ENCODE measurements at regions not wholly inside any gene's neighbourhood (a gene's known extent, or its start where the extent isn't known, plus 50 kb on each side); places are given as distances from the start of the nearest gene placed in this dataset.
"Not testable (repeated sequence)": the region's sequence is repeated elsewhere in the genome, so short reads cannot be mapped to it uniquely, and the experiment has no call there.

DNA sequence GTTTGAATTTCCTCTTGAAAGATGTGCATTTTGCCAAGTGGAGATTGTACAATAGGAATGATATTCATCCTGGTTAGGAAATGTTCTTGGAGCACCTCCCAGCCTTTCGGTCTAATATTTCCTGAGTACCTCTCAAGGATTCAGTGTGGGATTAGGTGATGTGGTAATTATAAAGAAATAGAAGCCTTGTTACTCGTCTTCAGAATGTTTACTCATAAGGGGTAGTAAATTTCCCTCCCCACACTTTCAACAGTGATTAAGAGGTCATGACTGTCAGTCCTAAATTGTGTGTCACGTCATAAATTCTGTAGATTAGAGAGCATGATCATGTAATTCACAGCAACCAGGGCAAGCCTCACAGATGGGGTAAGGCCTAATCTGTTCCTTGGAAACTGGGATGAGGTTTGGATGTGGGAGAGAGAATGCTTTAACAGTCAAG lies 633.1 kb upstream of the TBL1XR1 start:
- DNase-seq: no peak

DNA sequence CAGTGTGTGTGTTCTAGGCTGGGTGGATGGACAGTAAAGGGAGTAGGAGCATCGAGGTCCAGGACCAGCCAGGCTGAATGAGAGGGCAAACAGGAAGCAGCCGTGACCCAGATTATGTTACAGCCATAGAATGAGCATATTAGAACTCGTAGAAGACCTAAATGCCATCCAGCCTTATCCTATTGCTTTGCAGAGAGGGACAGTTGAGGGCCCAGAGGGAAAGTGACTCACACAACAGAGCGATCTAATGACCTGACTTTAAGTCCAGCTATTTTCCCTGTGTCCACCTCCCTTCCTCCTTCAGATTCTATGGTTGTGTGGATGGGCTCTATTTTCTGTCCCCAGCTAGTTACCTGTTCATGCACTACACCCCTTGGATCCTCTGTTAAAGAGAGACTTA lies 634.1 kb upstream of the TBL1XR1 start:
- no peak for DNase-seq

DNA sequence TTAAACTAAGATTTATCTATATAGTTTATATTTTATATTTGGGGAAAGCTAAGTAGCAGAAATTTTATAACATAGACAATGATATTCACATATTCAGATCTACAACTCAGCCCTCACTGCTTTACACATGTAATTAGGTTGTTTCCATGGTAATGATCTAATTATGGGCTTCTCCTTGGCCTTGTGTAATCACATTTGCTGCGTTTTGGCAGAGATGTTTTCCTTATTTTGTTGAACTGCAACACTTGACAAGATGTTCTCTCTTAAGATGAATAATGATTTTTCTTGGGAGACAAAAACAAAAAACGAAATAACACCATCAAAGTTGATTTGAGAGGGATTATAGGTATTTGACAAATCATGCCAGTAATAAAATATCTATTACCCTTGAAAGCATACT lies 635.6 kb upstream of the TBL1XR1 start:
- DNase-seq: no peak

DNA sequence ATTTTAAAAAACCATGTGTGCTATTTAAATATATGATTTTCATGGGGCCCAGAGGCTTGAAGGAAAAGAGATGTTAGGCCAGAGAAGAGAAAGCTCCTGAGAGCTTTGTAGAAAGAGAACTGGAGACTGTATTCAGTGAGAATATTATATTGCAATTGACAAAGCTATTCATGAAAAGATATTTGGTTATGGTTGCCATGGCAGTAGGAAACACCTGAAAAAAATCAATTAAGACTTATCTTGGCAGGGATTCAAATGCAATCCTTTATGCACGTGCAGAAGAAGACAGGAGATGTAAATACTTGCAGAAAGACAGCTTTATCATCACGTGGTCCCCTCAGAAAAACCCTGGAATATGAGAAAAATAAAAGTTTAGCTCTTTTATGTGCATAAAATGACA lies 636.0 kb upstream of the TBL1XR1 start:
- DNase-seq: no peak

DNA sequence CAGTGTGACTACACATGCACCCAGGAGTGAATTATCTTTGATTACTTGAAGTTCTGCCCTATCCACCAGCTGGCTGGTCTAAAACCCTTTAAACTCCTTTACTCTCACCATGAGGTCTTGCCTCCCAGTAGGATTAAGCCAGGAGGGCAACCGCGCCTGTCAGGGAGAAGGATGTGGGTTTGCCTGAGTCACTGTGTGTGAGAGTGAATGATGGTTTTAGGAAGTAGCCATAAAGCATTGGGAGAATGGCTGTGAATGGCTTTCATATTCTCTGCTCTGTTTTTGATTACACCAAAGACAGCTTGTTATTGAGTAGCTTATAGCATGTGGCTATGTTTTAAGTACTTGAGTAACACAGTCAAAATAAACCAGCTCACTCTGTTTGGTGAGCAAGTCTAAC lies 637.7 kb upstream of the TBL1XR1 start:
- DNase-seq: peak; percentile 48 to 61

DNA sequence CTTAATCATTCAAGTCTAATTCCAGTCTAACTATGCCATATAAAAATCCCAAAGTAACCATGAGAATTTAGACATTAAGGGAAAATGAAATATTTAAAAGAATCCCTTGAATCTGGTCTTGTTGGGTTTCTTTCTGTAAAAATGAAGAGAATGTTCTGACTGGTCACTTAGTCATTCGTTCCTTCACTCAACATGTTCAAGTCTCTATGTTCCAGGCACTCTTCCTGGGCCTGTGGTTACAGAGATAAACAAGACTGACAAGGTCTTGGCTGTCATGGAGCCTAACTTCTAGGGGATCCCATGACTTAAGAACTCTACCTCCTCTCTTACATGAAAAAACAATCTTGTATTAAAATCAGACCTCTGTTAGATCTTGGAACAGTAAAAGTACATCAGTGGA lies 638.6 kb upstream of the TBL1XR1 start:
- DNase-seq: no peak

DNA sequence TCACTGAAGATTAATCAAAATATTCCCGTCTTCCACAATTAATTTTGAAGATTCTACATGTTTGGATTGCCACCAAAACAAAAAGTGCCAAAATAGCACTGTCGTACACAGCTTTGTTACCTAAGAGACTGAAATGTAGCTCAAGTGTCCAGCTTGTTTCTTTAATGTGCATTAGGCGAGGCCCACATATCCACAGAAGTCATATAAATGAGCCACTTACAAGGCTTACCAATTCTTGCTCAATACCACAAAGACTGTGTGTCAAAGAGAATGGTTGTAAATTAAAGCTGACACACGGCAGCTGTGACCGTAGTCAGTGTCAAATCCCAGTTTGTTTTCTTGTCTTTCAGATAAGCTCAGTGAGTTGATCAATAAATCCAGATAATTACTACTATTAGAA lies 639.4 kb upstream of the TBL1XR1 start:
- no peak for DNase-seq

DNA sequence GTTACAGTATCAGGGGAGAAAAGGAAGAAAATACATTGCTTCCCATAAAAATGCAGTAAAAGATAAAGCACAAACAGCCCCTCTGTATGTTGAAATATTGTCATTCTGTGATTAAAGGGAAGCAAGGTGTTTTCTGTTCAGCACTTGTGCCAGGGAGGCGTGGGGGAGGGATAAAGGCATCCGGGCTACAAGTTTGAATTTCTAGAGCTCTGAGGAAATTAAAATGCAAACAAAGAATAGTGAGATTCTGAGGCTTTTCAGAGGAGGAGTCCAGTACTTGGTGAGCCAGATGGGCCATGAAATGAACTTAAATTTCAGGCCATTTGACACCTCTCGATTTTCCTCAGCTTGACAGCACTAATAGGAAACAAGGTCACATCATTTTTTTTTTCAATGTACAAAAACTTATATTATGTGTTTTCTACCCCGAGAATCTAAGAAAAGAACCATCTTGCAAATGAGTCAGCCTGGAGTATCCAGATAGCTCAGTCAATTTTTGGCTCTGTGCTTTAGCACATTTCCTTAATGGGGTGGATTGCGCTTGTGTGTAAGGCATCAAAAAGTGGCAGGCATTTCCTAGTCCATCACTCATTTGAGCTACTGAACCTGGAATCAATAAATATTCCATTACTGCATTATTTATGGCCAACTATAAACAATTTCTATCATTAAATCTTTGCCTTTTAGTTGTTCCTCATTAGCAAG lies 640.8 kb upstream of the TBL1XR1 start:
- DNase-seq: no peak

DNA sequence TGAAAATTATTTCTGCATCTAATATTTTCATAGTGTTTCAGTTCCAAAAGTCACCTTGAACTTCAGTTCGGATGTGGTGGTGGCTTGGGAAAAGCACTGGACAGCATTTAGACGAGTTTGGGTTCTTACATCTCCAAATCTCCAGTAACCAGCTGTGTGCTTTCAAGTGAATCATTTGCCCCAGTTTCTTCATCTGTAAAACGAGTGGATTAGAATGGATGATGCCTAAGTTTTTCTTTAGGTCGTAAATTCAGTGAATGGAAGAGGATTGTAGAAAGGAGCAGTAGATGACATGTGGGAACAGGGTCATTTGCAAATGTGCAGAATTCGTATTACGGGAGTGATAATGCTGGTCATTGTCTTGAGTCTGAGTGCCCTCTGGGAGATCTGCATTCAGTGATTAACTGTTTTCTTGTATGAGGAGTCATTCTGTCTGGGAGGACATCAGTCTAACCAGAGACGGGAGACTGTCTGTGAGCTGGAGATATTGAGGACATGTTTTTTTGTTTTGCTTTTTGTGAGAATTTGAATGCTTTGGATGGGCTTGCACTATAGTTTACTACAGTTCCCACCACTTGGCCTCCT lies 641.6 kb upstream of the TBL1XR1 start:
- no peak for DNase-seq

DNA sequence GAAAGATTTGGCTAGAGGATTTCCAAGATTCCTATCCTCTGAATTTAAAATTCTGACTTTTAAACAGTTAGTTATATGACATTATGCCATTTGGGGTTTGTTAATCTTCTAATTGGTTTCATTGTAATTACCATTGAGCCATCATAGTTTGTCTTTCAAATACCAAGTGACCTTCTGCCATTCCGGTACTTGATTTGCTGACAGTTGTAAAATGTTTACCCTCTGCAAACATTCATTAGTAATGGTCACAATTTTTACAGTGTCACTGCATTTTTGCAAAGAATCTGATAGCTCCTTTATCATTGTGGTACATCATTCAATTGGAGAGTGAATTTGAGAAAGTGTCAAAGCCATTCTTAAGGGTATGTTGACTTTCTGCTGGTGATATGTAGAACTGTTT lies 645.0 kb upstream of the TBL1XR1 start:
- DNase-seq: no peak

DNA sequence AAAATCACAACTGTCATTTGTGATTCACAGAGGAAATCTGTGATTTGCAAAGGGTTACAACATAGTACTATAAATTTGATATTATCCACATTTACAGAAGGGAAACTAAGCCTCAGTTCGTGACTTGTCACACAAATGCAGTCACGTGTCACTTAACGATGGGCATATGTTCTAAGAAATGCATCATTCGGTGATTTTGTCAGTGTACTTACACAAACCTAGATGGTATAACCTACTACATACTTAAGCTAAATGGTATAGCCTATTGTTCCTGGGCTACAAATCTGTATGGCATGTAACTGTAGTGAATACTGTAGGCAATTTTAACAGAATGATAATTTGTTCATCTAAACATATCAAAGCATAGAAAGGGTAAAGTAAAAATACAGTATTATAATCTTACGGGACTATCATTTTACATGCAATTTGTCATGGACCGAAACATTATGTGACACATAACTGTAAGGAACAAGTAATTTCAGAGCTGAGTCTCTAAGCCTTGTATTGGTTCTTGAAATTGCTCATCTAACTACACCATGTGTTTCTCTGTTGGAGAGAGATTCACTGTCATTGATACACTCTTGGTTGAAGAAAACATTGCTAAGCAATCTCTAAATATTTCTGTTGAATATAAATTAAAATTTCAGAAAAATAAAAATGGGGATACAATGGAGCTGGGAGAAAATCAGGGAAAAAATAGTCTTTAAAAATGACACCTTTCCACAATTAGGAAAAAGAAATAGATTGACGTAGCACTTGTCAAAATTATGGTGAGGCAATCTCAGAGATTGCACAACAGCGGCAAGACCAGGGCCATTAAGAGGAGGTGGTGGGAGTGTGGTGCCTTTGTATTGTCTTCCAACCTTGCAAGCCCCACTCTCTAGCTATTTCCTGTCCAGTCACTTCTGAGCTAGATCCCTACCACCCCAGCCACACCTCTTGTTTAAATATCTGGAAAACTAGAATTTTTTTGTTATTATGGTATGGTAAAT lies 645.8 kb upstream of the TBL1XR1 start:
- DNase-seq: peak in 1 of 2 donors; percentile 6

DNA sequence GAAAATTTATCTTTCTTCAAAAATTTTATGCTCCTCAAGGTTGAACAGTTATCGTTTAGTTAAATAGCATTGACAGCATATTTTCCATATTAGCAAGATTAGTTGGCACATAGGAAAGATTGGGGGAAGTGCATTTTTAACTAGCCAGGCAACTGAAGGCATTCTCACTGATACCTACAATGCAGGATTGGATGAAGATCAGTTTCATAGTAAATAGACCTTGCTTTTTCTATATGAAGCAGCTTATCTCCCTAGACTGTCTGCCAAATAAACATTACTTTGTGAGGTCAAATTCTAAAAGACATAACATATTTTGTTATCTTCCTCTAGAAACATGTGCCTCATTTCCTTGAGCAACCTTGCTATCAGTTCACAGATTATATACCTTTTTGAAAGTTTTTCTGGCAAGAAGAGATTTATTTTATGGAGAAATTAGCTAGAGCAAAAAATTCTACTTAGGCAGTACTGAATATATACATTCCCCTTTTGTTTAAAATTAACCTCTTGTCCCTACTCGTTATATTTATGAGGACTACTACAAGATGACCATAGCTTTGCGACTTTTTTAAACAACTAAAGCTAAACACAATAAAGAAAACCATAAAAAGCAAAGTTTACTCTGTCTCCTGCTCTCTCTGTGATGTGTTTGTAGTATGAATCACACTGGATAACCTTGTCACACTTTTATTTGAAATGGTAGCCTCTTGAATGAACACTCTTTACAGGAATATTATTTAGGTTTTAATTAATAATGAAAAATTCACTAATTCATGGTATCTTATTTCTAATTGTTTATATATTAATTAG lies 654.9 kb upstream of the TBL1XR1 start:
- no peak for DNase-seq

DNA sequence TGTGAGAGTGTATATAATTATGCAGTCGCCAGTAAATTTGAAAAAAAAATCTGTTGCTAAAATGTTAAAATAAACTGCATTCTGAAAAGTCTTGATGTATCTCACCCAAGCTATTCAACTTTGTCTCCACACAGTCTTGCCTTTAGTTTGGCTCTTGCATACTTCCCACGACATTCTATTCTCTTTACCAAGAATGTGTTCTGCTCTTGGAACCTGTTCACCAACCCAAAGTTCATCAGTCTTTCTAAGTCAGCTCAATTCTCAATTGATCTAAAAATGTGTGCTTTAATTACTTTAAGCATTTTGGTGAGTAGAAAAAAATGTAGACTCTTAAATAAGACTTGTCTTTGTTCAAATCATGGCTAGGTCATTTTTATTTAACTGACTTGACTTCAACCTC lies 657.7 kb upstream of the TBL1XR1 start:
- no peak for DNase-seq

DNA sequence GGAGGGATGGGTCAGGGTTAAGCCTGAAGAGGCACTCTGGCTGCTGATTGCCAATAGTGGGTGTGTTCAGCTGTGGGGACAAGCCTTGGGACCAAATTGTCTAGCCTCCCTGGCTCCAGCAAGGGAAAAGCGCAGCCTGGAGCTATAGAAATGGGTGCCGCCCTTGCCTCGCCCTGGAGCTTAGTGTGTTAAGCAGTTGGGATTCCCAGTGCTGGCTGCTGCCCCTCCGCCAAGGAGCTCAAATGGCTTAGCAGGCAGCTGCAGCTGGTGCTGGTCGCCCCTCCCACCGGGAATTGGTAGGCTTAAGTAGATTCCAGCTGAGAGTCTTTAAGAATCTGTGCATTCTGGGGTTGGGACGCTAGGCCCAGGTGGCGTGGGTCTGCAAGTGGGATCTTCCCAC lies 662.9 kb upstream of the TBL1XR1 start:
- no peak for DNase-seq

DNA sequence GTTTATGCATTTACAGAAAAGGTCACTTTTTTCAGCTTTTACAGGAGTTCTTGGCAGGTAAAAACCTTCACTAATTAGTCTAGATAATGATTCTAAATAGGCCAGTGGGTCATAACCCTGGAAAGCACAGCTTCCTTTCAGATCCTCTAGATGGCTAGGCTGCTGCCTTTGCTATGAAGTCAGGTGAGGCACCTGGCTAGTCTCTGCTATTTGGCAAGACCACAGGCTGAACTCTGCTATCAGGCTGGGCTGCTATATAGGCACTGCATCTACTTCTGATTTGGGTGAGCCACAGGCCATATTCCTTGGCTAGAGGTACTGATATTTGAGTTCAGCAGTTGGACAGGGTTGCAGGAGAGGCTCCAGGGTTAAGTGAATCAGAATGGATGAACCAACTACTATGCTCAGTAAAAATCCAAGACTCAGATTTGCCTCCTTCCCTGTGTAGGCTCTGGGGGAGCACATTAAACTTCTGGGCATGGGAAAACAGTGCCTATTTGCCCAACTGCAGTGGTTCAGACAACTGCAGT lies 665.7 kb upstream of the TBL1XR1 start:
- no peak for DNase-seq

DNA sequence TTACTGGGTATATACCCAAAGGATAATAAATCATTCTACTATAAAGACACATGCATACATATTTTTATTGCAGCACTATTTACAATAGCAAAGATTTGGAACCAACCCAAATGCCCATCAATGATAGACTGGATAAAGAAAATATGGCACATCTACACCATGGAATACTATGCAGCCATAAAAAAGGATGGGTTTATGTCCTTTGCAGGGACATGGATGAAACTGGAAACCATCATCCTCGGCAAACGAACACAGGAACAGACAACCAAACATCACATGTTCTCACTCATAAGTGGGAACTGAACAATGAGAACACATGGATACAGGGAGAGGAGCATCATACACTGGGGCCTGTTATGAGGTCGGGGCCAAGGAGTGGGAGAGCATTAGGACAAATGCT lies 665.0 kb upstream of the KCNMB2 start:
- not testable (repeated sequence) for DNase-seq

DNA sequence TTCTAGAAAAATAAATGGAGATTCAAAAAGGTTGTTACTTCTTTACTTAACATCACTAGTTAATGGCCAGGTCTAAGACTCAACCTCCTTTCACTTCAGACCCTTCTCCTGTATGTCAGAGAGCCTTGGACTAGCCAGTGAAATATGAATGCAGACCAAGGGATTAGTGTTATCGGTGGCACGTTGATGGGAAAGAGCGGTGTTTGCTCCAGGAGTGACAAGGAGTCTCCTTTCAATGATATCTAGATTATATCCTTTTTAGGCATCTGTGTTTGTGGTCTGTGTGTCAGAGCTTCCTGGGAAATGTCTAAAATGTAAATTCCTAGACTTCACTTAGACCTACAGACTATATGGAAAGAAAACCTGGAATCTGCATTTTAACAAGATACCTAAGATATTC lies 658.0 kb upstream of the KCNMB2 start:
- no peak for DNase-seq

DNA sequence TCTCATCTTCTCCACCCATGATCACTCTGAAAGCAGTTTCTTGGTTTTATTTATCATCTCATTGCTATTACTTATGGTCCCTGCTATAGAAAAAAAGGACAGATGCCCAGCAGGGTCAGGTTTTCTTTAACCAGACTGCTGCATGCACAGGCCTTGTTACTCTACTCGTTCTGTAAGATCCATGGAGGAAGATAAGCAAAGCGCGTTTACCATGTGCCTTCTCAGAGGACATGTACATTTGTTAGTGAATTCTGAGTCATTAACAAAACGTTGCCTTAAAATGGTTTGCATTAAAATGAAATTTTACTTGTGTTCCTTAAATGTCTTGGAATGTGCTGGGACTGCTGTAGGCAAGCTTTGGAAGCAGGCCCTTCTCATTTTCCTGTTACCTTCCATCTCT lies 657.3 kb upstream of the KCNMB2 start:
- no peak for DNase-seq

DNA sequence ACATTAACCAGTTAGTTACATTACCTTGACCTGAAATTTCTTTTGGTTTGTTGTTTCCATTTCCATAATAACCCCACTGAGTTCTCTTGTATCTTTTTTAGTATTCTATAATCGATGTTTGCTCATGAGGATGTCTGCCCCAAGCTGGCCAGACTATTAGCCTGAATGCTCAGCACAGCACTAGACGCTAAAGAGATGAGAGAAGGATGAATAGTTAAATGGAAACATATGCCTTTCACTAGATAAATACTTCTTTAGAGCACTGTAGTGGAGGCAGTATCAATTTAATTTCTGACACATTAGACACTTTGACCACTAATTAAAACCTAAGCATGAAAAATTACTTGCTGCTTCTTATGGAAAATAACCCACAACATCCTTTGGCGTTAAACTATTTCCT lies 654.9 kb upstream of the KCNMB2 start:
- no peak for DNase-seq

DNA sequence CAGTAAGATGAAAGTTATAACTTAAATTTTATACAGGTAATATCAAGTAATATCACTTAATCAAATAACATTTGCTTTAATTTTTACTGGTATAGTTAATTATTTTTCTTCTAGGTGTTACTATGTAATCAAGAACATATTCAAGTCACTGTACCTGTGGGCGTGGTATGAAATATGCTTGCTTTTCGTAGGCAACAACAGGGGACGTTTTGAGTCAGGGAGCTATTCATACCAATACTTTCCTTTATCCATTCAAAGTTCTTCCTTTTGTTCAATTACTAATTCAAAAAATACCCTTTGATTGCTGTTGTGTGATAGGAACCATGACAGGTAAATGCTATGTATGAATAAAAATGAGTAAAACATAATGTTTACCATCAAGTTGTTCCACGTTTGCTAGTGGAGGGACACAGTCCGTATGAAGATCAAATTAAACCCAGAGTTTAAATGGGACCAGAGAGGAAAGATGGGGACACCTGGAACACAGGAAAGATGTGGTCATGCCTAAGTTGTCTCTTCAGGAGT lies 654.0 kb upstream of the KCNMB2 start:
- no peak for DNase-seq

DNA sequence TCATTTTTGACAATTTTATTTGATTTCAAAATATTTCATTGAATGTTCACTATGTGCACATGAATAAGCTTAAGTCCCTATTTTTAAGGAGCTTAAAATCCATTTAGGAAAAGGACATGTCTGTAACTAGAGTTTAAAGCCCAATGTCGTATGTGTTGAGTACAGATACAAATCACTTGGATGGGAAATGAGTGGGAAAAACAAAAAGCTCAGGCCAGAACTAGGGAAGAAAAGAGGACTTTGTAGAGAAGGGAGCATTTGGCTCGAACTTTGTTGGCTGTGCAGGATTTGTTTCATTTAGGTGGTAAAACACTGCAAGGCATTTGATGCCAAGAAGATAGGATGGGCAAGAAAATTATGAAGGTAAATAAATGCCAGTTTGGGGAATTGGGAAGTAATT lies 653.1 kb upstream of the KCNMB2 start:
- no peak for DNase-seq

DNA sequence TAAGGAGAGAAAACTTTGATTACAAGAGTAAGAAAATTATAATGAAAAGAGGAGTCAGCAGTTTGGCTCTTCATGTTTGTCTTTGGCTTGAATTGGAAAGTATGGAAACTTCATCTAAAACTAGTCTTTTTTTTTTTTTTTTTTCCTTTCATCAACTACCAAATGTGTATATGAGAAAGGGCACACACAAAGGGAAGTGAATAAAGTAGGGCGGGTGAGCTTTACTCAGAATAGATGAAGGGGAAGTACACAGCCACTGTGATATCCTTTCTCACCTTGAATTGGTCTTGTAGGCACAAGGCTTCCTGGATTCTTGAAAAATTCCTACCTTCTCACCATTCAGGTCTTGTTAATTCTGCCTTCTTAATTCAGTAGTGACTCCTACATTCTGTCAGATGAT lies 652.3 kb upstream of the KCNMB2 start:
- DNase-seq: no peak

All from inflammatory macrophage (primary cell).